HG02571 (cell line): ENCODE measurements at regions not wholly inside any gene's neighbourhood (a gene's known extent, or its start where the extent isn't known, plus 50 kb on each side); places are given as distances from the start of the nearest gene placed in this dataset.

ENCODE experiments used
- ATAC-seq: cut with Tn5 transposase; IDR thresholded peaks from one replicate; pipeline ENCODE4 v1.9.1; 2021; ENCODE audit warnings: mild to moderate bottlenecking, moderate library complexity; ENCODE audit not compliant: unreplicated experiment

GRCh38 chrX:134718105-134718965 lies 60.1 kb upstream of the PLAC1 start:
- ATAC-seq = no peak

DNA sequence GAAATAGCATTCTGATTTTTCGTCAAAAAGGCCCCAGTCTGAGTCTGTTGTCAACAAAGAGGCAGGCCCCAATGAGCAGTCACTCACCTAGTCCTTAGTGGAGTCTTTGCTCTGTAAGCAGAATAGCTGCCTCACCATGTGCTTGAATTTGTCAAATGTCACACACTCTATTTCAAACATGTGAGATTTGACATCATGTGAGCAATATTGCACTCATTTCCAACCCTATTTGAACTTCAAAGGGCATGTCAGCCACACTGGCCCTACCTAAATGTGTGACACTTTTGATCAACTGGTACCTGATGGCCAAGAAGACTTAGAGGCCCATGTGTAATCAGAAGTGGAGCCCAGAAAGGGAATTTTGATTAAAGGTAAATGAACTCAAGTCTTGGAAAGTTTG lies 59.4 kb upstream of the PLAC1 start:
- no peak for ATAC-seq

- ATAC-seq = no peak
Measured at GRCh38 chrX:134716620-134717012, 58.3 kb upstream of the PLAC1 start.

DNA sequence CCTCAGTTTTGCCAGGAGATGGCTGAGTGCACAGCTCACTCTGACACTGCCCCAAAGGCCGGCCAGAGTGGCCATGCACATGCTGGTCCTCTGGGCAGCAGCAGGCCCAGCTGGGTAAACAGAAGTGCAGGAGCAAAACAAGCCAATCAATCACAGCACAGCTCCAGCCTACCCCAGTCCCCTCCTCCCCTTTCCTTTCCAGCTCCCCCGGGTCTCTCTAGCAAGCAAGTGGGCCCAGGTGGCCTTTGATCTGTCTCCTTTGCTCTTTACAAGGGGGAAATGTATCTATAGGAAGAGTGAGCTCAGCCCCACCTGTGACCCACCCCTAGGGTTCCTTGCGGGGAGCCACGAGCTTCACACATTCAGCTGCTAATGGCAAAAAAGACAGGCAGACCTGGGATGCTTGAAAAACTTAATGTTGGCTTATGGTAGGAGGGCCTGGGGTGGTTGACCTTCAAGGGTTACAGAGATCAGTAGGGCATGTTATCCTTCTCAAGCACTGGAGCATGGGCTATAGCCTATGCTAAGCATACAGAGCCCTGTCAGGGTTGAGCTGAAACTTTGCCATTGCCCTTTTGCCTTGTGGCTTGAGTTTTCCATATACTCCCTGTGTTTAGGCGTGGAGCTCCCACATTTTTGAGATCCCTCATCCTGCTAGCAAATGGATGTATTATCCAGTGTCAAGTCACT lies 57.8 kb upstream of the PLAC1 start:
- no peak for ATAC-seq

- ATAC-seq = no peak
Measured at GRCh38 chrX:134714633-134715110, 56.4 kb upstream of the PLAC1 start.

GRCh38 chrX:134713618-134714107 lies 55.4 kb upstream of the PLAC1 start:
- no peak for ATAC-seq

DNA sequence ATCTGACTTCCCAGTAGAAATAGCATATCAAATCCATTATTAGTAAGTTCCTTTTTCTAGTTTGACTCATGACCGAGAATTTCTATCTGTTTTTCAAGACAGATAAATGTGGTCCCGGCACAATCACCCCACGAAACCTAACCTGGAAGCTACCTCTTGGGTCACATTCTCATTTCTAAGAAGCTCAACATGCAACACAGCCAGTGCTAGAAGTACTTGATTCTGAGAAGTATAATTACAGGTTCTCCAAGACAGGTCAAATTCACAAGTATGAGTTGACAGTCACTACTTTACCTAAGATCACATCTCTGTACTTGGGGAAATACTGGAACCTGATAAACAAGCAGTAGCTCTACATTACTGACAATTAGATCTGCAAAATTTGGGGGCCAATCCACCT lies 54.0 kb upstream of the PLAC1 start:
- no peak for ATAC-seq

- no peak for ATAC-seq
Measured at GRCh38 chrX:134711135-134711921, 53.1 kb upstream of the PLAC1 start.
